ENCODE measurements at regions not wholly inside any gene's neighbourhood (a gene's known extent, or its start where the extent isn't known, plus 50 kb on each side); places are given as distances from the start of the nearest gene placed in this dataset.
A peak's percentile ranks its signal among the peaks of the same experiment; 100 is the strongest.

GRCh38 chr1:168386949-168387586, 106.4 kb downstream of the TBX19 start:
- peak; percentile 33 for DNase-seq (ENCODE audit: low read depth)

GRCh38 chr1:168386492-168386891, 105.8 kb downstream of the TBX19 start:
- DNase-seq (ENCODE audit: low read depth), result no peak

GRCh38 chr1:168381850-168382249, 101.2 kb downstream of the TBX19 start:
- no peak for DNase-seq (ENCODE audit: low read depth)

GRCh38 chr1:168380945-168381344, 100.3 kb downstream of the TBX19 start:
- no peak for DNase-seq (ENCODE audit: low read depth)

GRCh38 chr1:168379104-168379860, 98.6 kb downstream of the TBX19 start:
- DNase-seq (ENCODE audit: low read depth), result no peak

- DNase-seq (ENCODE audit: low read depth), result no peak
Observed at GRCh38 chr1:168375566-168376300, 95.1 kb downstream of the TBX19 start.

GRCh38 chr1:168374566-168374965, 93.9 kb downstream of the TBX19 start:
- DNase-seq (ENCODE audit: low read depth), result no peak

GRCh38 chr1:168373869-168374268, 93.2 kb downstream of the TBX19 start:
- DNase-seq (ENCODE audit: low read depth), result no peak

GRCh38 chr1:168372861-168373371, 92.2 kb downstream of the TBX19 start:
- DNase-seq (ENCODE audit: low read depth), result no peak

GRCh38 chr1:168372307-168372706, 91.6 kb downstream of the TBX19 start:
- DNase-seq (ENCODE audit: low read depth), result no peak

- no peak for DNase-seq (ENCODE audit: low read depth)
Observed at GRCh38 chr1:168371477-168371876, 90.8 kb downstream of the TBX19 start.

- no peak for DNase-seq (ENCODE audit: low read depth)
Observed at GRCh38 chr1:168370586-168370985, 89.9 kb downstream of the TBX19 start.

GRCh38 chr1:168369655-168370054, 89.0 kb downstream of the TBX19 start:
- no peak for DNase-seq (ENCODE audit: low read depth)

GRCh38 chr1:168368131-168368530, 87.5 kb downstream of the TBX19 start:
- DNase-seq (ENCODE audit: low read depth), result no peak

- no peak for DNase-seq (ENCODE audit: low read depth)
Observed at GRCh38 chr1:168365719-168366479, 85.2 kb downstream of the TBX19 start.

All from stimulated activated CD8-positive, alpha-beta memory T cell treated with anti-CD3 and anti-CD28 coated beads, Interleukin-7, amount 100 ng/mL, for 24 hours (primary cell).